Transverse colon (tissue), 4 donors: ENCODE measurements at regions not wholly inside any gene's neighbourhood (a gene's known extent, or its start where the extent isn't known, plus 50 kb on each side); places are given as distances from the start of the nearest gene placed in this dataset.

ENCODE experiments used
- CTCF ChIP-seq, 5 experiments: fragments of 200-600 bp in 3 of 5; fragments of 450-650 bp in 2 of 5; sonication (generic) in 3 of 5; IDR thresholded peaks; 1 replicate in 2 of 5; 2 replicates in 3 of 5; pipeline ENCODE4 v1.5.1; 2016 to 2017; ENCODE audit warnings: antibody characterized with exemption in 5 of 5, inconsistent platforms in 3 of 5, mild to moderate bottlenecking in 2 of 5, moderate library complexity in 1 of 5
- POLR2A ChIP-seq: fragments of 450-650 bp; IDR thresholded peaks from one replicate; pipeline ENCODE4 v1.6.1; 2016; ENCODE audit warnings: antibody characterized with exemption, mild to moderate bottlenecking, moderate library complexity
- POLR2AphosphoS5 ChIP-seq, 3 donors: sonication (generic); formaldehyde crosslinking; IDR thresholded peaks; one replicate each; pipeline ENCODE4 v1.6.1; 2016; ENCODE audit warnings: antibody characterized with exemption in 3 of 3

- TF ChIP-seq CTCF (IDR thresholded peaks at IDR 0.05) (no peak), POLR2AphosphoS5 (IDR thresholded peaks at IDR 0.05) (no peak), POLR2A (no peak)
Observed at GRCh38 chr5:175279506-175279905, 164.5 kb downstream of the DRD1 start.
